H9 (cell line): ENCODE measurements at regions not wholly inside any gene's neighbourhood (a gene's known extent, or its start where the extent isn't known, plus 50 kb on each side); places are given as distances from the start of the nearest gene placed in this dataset.
"Not testable (repeated sequence)": the region's sequence is repeated elsewhere in the genome, so short reads cannot be mapped to it uniquely, and the experiment has no call there.

Experiments
- DNase-seq: peaks from one replicate; pipeline ENCODE4 v3.0.0-alpha.2; 2017
- H2AFZ ChIP-seq: one replicate; pipeline ENCODE4 v1.6.1; 2013; ENCODE audit warnings: mild to moderate bottlenecking, low read length, control low read depth, moderate library complexity
- H2AK5ac ChIP-seq: 2 replicates; pipeline ENCODE4 v1.6.1; 2013; ENCODE audit warnings: low read length, control low read depth, mixed read lengths; ENCODE audit not compliant: insufficient read length
- H2BK120ac ChIP-seq: one replicate; pipeline ENCODE4 v1.6.1; 2013; ENCODE audit warnings: low read depth, mild to moderate bottlenecking, low read length, control low read depth, inconsistent platforms; ENCODE audit not compliant: poor library complexity, severe bottlenecking
- H2BK12ac ChIP-seq: 2 replicates; pipeline ENCODE4 v1.6.1; 2013; ENCODE audit warnings: low read length, control low read depth, mixed read lengths, low read depth; ENCODE audit not compliant: insufficient read length
- H2BK15ac ChIP-seq: 2 replicates; pipeline ENCODE4 v1.6.1; 2013; ENCODE audit warnings: low read depth, low read length, control low read depth
- H2BK20ac ChIP-seq: one replicate; pipeline ENCODE4 v1.6.1; 2013; ENCODE audit warnings: low read depth, mild to moderate bottlenecking, low read length, control low read depth, inconsistent platforms; ENCODE audit not compliant: poor library complexity, severe bottlenecking
- H2BK5ac ChIP-seq: 2 replicates; pipeline ENCODE4 v1.6.1; 2013; ENCODE audit warnings: low read length, control low read depth, mixed read lengths; ENCODE audit not compliant: insufficient read length
- H3K14ac ChIP-seq: 2 replicates; pipeline ENCODE4 v1.6.1; 2013; ENCODE audit warnings: low read length, control low read depth; ENCODE audit not compliant: insufficient read depth
- H3K18ac ChIP-seq: 2 replicates; pipeline ENCODE4 v1.6.1; 2013; ENCODE audit warnings: low read depth, mild to moderate bottlenecking, mixed read lengths, low read length, control low read depth; ENCODE audit not compliant: insufficient read length
- H3K23ac ChIP-seq: 2 replicates; pipeline ENCODE4 v1.6.1; 2013; ENCODE audit warnings: low read length, control low read depth, mixed read lengths, low read depth; ENCODE audit not compliant: insufficient read length
- H3K23me2 ChIP-seq: 2 replicates; pipeline ENCODE4 v1.6.1; 2013; ENCODE audit warnings: low read depth, mild to moderate bottlenecking, mixed read lengths, low read length, control low read depth; ENCODE audit not compliant: insufficient read length, poor library complexity, severe bottlenecking
- H3K27ac ChIP-seq: 2 replicates; pipeline ENCODE4 v1.5.1; 2013; ENCODE audit warnings: low read length, control low read depth, mixed read lengths, low read depth; ENCODE audit not compliant: insufficient read length
- H3K27me3 ChIP-seq: 2 replicates; pipeline ENCODE4 v1.6.1; 2013; ENCODE audit warnings: low read length, control low read depth, inconsistent platforms; ENCODE audit not compliant: insufficient read depth
- H3K4ac ChIP-seq: 2 replicates; pipeline ENCODE4 v1.6.1; 2013; ENCODE audit warnings: low read depth, mild to moderate bottlenecking, control low read depth, inconsistent platforms, low read length, moderate library complexity
- H3K4me1 ChIP-seq: 2 replicates; pipeline ENCODE4 v1.6.1; 2013; ENCODE audit warnings: low read length, control low read depth, inconsistent platforms; ENCODE audit not compliant: insufficient read depth
- H3K4me2 ChIP-seq: 2 replicates; pipeline ENCODE4 v1.6.1; 2013; ENCODE audit warnings: low read length, control low read depth, mixed read lengths; ENCODE audit not compliant: insufficient read length, insufficient read depth
- H3K56ac ChIP-seq: 2 replicates; pipeline ENCODE4 v1.6.1; 2013; ENCODE audit warnings: low read depth, mild to moderate bottlenecking, mixed read lengths, low read length, control low read depth; ENCODE audit not compliant: insufficient read length
- H3K79me1 ChIP-seq: 2 replicates; pipeline ENCODE4 v1.6.1; 2013; ENCODE audit warnings: low read depth, mild to moderate bottlenecking, moderate library complexity, low read length, control low read depth, inconsistent platforms; ENCODE audit not compliant: insufficient read depth, poor library complexity, severe bottlenecking
- H3K79me2 ChIP-seq: 2 replicates; pipeline ENCODE4 v1.6.1; 2013; ENCODE audit warnings: low read length, control low read depth, inconsistent platforms; ENCODE audit not compliant: insufficient read depth
- H3K9ac ChIP-seq: 2 replicates; pipeline ENCODE4 v1.6.1; 2013; ENCODE audit warnings: low read length, control low read depth, mixed read lengths; ENCODE audit not compliant: insufficient read length; ENCODE audit errors: extremely low read depth
- H3K9me3 ChIP-seq: one replicate; pipeline ENCODE4 v1.6.1; 2013; ENCODE audit warnings: low read depth, low read length, inconsistent platforms; ENCODE audit not compliant: control insufficient read depth
- H3T11ph ChIP-seq: one replicate; pipeline ENCODE4 v1.6.1; 2013; ENCODE audit warnings: mild to moderate bottlenecking, low read length, control low read depth, inconsistent platforms
- H4K20me1 ChIP-seq: one replicate; pipeline ENCODE4 v1.6.1; 2013; ENCODE audit not compliant: control insufficient read depth, insufficient read length, insufficient read depth
- H4K5ac ChIP-seq: 2 replicates; pipeline ENCODE4 v1.6.1; 2013; ENCODE audit warnings: low read depth, mild to moderate bottlenecking, mixed read lengths, low read length, control low read depth; ENCODE audit not compliant: insufficient read length
- H4K8ac ChIP-seq: replicated peaks from 2 replicates; pipeline ENCODE4 v1.6.1; 2013; ENCODE audit warnings: low read length, control low read depth, mixed read lengths, low read depth; ENCODE audit not compliant: insufficient read length
- H4K91ac ChIP-seq: 2 replicates; pipeline ENCODE4 v1.6.1; 2013; ENCODE audit warnings: low read depth, mild to moderate bottlenecking, moderate library complexity, mixed read lengths, low read length, control low read depth; ENCODE audit not compliant: insufficient read length
- H3K27ac Mint-ChIP-seq, 3 experiments: 2 replicates in 2 of 3; 3 replicates in 1 of 3; pipeline ENCODE4 v1.8.0; 2020 to 2021; ENCODE audit warnings: mixed read lengths in 3 of 3, mild to moderate bottlenecking in 1 of 3, moderate library complexity in 1 of 3
- H3K27me3 Mint-ChIP-seq: 2 replicates; pipeline ENCODE4 v1.8.0; 2021; ENCODE audit warnings: low read depth, mild to moderate bottlenecking, moderate library complexity, mixed read lengths
- H3K36me3 Mint-ChIP-seq, 3 experiments: 2 replicates in 2 of 3; 3 replicates in 1 of 3; pipeline ENCODE4 v1.8.0; 2020 to 2021; ENCODE audit warnings: low read depth in 3 of 3, mixed read lengths in 3 of 3; ENCODE audit not compliant: insufficient read depth in 1 of 3
- H3K4me1 Mint-ChIP-seq, 2 experiments: 2 replicates each; pipeline ENCODE4 v1.8.0; 2020; ENCODE audit warnings: mixed read lengths in 2 of 2
- H3K4me3 Mint-ChIP-seq, 2 experiments: 2 replicates in 1 of 2; 3 replicates in 1 of 2; pipeline ENCODE4 v1.8.0; 2020 to 2021; ENCODE audit warnings: mild to moderate bottlenecking in 2 of 2, mixed read lengths in 2 of 2, moderate library complexity in 1 of 2
- H3K9me3 Mint-ChIP-seq, 2 experiments: 2 replicates in 1 of 2; 3 replicates in 1 of 2; pipeline ENCODE4 v1.8.0; 2020; ENCODE audit warnings: mild to moderate bottlenecking in 2 of 2, mixed read lengths in 2 of 2, moderate library complexity in 1 of 2
- WGBS: extraction: QIAGEN DNeasy Blood & Tissue Kit; methylation state at CpG from one replicate; pipeline ENCODE4 v1.1.7; 2013; ENCODE audit warnings: missing lambda C conversion rate, low lambda C conversion rate, mixed read lengths; ENCODE audit not compliant: insufficient read length; ENCODE audit errors: extremely low coverage; 5-methylcytosine and 5-hydroxymethylcytosine counted together
- TF ChIP-seq, protein P1 (sequence below): fragments of 200-600 bp; sonication (generic); conservative IDR thresholded peaks from 3 replicates; pipeline ENCODE4 v1.8.0; 2021; ENCODE audit warnings: antibody characterized with exemption, mild to moderate bottlenecking

DNA sequence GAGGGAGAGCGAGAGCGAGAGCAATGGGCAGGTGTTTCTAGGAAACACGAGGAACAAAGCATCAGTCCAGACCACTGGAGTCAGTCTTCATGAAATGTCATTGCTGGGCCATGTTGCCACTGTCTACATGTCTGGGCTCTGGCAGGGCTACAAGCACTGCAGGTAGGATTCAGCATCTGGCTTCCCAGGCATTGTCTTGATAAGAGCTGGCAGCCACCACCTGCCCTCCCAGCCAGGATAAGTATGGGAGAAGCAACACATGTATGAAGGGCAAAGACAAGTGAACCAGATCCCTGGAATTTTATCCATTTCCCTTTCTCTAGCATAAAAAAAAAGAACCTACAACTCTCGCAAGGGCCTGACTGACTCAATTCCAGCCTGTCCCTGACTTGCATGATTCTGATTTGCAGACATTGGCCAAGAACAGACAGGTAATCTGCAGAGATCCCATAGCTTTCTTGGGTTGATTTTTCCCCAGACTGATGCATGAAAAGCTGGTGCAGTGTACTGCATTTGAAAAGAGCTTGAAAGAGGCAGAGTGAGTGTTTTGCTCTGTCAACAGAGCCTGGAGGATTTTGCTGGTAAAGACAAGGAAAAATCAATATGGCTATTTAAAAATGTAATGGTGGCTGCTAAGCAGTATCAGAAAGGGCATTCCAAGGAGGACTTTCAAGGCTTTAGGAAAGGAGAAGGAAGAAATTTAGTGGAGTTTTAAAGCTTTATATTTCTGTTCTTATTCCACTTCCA, 157.2 kb upstream of the MYRIP start:
- H3K9ac ChIP-seq = no peak overlapping the region

DNA sequence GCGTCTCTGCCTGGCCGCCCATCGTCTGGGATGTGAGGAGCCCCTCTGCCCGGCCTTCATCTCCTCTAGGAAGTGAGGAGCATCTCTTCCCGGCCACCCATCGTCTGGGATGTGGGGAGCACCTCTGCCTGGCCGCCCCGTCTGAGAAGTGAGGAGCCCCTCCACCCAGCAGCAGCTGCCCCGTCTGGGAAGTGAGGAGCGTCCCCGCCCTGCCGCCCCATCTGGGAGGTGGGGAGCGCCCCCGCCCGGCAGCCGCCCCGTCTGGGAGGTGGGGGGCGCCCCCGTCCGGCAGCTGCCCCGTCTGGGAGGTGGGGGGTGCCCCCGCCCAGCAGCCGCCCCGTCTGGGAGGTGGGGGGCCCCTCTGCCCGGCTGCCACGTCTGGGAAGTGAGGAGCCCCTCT, 153.7 kb upstream of the MYRIP start:
- not testable (repeated sequence) for H3K27ac Mint-ChIP-seq, H3K27me3 ChIP-seq, H4K20me1 ChIP-seq, H2BK15ac ChIP-seq, H3K14ac ChIP-seq, H2BK5ac ChIP-seq, H4K5ac ChIP-seq, H3K4me3 Mint-ChIP-seq, H3K27me3 Mint-ChIP-seq, H3K79me2 ChIP-seq, H3K4me1 Mint-ChIP-seq, H3K18ac ChIP-seq, H2BK120ac ChIP-seq, H3K23me2 ChIP-seq, H3K4me2 ChIP-seq, H3K79me1 ChIP-seq, H4K8ac ChIP-seq, H3K27ac ChIP-seq, H4K91ac ChIP-seq, H3K4me1 ChIP-seq, H3K9ac ChIP-seq, H3K23ac ChIP-seq, H2BK12ac ChIP-seq, H2BK20ac ChIP-seq, H3K56ac ChIP-seq, H3K4ac ChIP-seq, DNase-seq, H3T11ph ChIP-seq, H3K9me3 ChIP-seq, H2AFZ ChIP-seq, H2AK5ac ChIP-seq
- H3K9me3 Mint-ChIP-seq = peaks cover 11 to 16% of the 10 kb centered on the region in 2 experiments; a peak in 4 of 5 replicates
- WGBS = no CpG with 5 or more reads among the region's 26 CpGs
- H3K36me3 Mint-ChIP-seq = peaks cover 11 to 18% (median 14%) of the 10 kb centered on the region in 3 experiments; a peak in 5 of 7 replicates

More for the DNA sequence above, 157.2 kb upstream of the MYRIP start:
- no peaks in the 10 kb centered on the region for H3K79me2 ChIP-seq
- no peak overlapping the region for H2BK15ac ChIP-seq
- no peak overlapping the region for H3K14ac ChIP-seq
- TF ChIP-seq, protein P1, sequence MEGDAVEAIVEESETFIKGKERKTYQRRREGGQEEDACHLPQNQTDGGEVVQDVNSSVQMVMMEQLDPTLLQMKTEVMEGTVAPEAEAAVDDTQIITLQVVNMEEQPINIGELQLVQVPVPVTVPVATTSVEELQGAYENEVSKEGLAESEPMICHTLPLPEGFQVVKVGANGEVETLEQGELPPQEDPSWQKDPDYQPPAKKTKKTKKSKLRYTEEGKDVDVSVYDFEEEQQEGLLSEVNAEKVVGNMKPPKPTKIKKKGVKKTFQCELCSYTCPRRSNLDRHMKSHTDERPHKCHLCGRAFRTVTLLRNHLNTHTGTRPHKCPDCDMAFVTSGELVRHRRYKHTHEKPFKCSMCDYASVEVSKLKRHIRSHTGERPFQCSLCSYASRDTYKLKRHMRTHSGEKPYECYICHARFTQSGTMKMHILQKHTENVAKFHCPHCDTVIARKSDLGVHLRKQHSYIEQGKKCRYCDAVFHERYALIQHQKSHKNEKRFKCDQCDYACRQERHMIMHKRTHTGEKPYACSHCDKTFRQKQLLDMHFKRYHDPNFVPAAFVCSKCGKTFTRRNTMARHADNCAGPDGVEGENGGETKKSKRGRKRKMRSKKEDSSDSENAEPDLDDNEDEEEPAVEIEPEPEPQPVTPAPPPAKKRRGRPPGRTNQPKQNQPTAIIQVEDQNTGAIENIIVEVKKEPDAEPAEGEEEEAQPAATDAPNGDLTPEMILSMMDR = no peak
- Mint-ChIP-seq H3K27me3 (peaks cover 5% of the 10 kb centered on the region), H3K4me3 (no peak overlapping the region), H3K27ac (no peak overlapping the region), H3K36me3 (peaks cover 9 to 12% (median 10%) of the 10 kb centered on the region in 3 experiments; a peak in 6 of 7 replicates), H3K4me1 (peaks cover 2 to 4% of the 10 kb centered on the region in 2 experiments; a peak in 3 of 4 replicates), H3K9me3 (peaks cover 17 to 21% of the 10 kb centered on the region in 2 experiments; a peak in 4 of 5 replicates)
- no peak overlapping the region for H2BK5ac ChIP-seq
- H3K23me2 ChIP-seq = no peaks in the 10 kb centered on the region
- no peak overlapping the region for H3K4me2 ChIP-seq
- no peak overlapping the region for H3K23ac ChIP-seq
- no peak overlapping the region for H2AK5ac ChIP-seq
- H4K5ac ChIP-seq = no peak overlapping the region
- H3K79me1 ChIP-seq = no peaks in the 10 kb centered on the region
- H2BK12ac ChIP-seq = no peak overlapping the region
- no peak overlapping the region for H3K4ac ChIP-seq
- no peak overlapping the region for H3K18ac ChIP-seq
- DNase-seq = no peak
- no peaks in the 10 kb centered on the region for H3K4me1 ChIP-seq
- H3K27me3 ChIP-seq = no peaks in the 10 kb centered on the region
- H3K56ac ChIP-seq = no peak overlapping the region
- no peaks in the 10 kb centered on the region for H3K9me3 ChIP-seq
- no CpG with 5 or more reads among the region's 4 CpGs for WGBS
- no peak overlapping the region for H2BK120ac ChIP-seq
- H4K8ac ChIP-seq = no peak overlapping the region
- H2BK20ac ChIP-seq = no peak overlapping the region
- no peaks in the 10 kb centered on the region for H4K20me1 ChIP-seq
- H2AFZ ChIP-seq = no peak overlapping the region
- no peak overlapping the region for H3K27ac ChIP-seq
- no peak overlapping the region for H4K91ac ChIP-seq
- H3T11ph ChIP-seq = no peak overlapping the region
